Parathyroid adenoma (tissue), 2 donors: ENCODE measurements at regions not wholly inside any gene's neighbourhood (a gene's known extent, or its start where the extent isn't known, plus 50 kb on each side); places are given as distances from the start of the nearest gene placed in this dataset.
A peak's percentile ranks its signal among the peaks of the same experiment; 100 is the strongest.

ENCODE experiments used
- H2AFZ ChIP-seq: fragments of 300-600 bp; sonication (generic); one replicate; pipeline ENCODE4 v1.7.0; 2017; ENCODE audit warnings: antibody characterized with exemption, mild to moderate bottlenecking
- H3K27ac ChIP-seq: fragments of 300-600 bp; sonication (generic); one replicate; pipeline ENCODE4 v1.7.0; 2017
- H3K27me3 ChIP-seq: fragments of 300-600 bp; sonication (generic); one replicate; pipeline ENCODE4 v1.7.0; 2017; ENCODE audit warnings: low read length; ENCODE audit not compliant: control insufficient read depth, insufficient read depth
- H3K36me3 ChIP-seq: fragments of 300-600 bp; sonication (generic); one replicate; pipeline ENCODE4 v1.7.0; 2017; ENCODE audit warnings: low read length; ENCODE audit not compliant: control insufficient read depth, insufficient read depth
- H3K4me1 ChIP-seq: fragments of 300-600 bp; sonication (generic); one replicate; pipeline ENCODE4 v1.7.0; 2017; ENCODE audit warnings: control low read depth
- H3K4me2 ChIP-seq: fragments of 300-600 bp; sonication (generic); one replicate; pipeline ENCODE4 v1.7.0; 2017; ENCODE audit warnings: low read length
- H3K4me3 ChIP-seq: fragments of 300-600 bp; sonication (generic); one replicate; pipeline ENCODE4 v1.7.0; 2017; ENCODE audit warnings: low read depth, low read length
- H3K79me2 ChIP-seq: fragments of 300-600 bp; sonication (generic); one replicate; pipeline ENCODE4 v1.7.0; 2017; ENCODE audit warnings: control low read depth
- H3K9ac ChIP-seq: fragments of 300-600 bp; sonication (generic); one replicate; pipeline ENCODE4 v1.7.0; 2017; ENCODE audit warnings: mild to moderate bottlenecking
- H3K9me3 ChIP-seq: fragments of 300-600 bp; sonication (generic); one replicate; pipeline ENCODE4 v1.7.0; 2017; ENCODE audit warnings: low read length; ENCODE audit not compliant: control insufficient read depth
- TF ChIP-seq, protein P1 (sequence below): fragments of 300-600 bp; sonication (generic); IDR thresholded peaks from one replicate; pipeline ENCODE4 v1.7.0; 2017; ENCODE audit warnings: antibody characterized with exemption, mild to moderate bottlenecking
- donor health status: primary hyperparathyroidism.

DNA sequence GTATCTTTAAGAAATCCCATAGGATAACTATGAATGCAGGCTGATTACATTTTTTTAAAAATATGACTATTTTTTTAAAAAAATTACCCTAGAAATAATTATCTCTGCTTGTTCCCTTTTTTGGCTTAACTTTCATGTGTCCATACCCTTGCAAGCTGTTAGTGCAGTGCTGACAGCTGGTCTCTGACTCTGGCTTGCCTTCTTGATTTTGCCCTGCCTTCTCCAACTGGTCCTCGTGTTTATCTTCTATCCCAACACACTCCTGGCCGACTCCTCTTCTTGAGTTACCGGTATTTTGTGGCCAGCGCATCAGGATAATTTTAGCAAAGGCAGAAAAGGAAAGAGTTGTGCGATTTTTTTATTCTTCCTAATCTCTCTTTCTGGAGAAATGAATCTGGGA lies 111.7 kb upstream of the STARD3NL start:
- H3K79me2 ChIP-seq = no peaks in the 10 kb centered on the region
- H3K4me1 ChIP-seq = no peaks in the 10 kb centered on the region
- H3K4me3 ChIP-seq = no peak overlapping the region
- H2AFZ ChIP-seq = no peak overlapping the region
- H3K9ac ChIP-seq = no peak overlapping the region
- H3K27me3 ChIP-seq = no peaks in the 10 kb centered on the region
- TF ChIP-seq, protein P1, sequence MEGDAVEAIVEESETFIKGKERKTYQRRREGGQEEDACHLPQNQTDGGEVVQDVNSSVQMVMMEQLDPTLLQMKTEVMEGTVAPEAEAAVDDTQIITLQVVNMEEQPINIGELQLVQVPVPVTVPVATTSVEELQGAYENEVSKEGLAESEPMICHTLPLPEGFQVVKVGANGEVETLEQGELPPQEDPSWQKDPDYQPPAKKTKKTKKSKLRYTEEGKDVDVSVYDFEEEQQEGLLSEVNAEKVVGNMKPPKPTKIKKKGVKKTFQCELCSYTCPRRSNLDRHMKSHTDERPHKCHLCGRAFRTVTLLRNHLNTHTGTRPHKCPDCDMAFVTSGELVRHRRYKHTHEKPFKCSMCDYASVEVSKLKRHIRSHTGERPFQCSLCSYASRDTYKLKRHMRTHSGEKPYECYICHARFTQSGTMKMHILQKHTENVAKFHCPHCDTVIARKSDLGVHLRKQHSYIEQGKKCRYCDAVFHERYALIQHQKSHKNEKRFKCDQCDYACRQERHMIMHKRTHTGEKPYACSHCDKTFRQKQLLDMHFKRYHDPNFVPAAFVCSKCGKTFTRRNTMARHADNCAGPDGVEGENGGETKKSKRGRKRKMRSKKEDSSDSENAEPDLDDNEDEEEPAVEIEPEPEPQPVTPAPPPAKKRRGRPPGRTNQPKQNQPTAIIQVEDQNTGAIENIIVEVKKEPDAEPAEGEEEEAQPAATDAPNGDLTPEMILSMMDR = no peak
- no peak overlapping the region for H3K27ac ChIP-seq
- no peaks in the 10 kb centered on the region for H3K9me3 ChIP-seq
- no peak overlapping the region for H3K4me2 ChIP-seq
- H3K36me3 ChIP-seq = no peaks in the 10 kb centered on the region

DNA sequence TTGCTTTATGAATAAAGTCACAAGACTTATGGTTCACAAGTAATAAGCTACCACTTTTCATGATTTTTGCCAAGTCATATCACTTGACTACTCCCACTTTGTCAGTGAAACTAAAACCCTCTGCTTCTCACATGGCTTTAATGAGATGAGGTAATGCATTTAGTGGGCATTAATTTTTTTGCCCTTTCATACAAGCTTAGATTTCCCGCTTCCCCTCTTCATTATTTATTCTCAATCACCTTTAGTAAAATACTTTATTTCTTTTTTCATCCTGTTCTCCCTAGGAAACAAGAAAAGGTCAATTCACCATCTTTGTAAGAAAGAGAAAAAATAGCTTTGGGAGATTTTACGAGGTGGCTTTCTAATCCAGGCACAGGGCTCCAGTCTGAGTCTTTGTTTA lies 109.6 kb upstream of the STARD3NL start:
- no peaks in the 10 kb centered on the region for H3K36me3 ChIP-seq
- H3K4me1 ChIP-seq = no peaks in the 10 kb centered on the region
- no peaks in the 10 kb centered on the region for H3K9me3 ChIP-seq
- H3K27me3 ChIP-seq = no peaks in the 10 kb centered on the region
- TF ChIP-seq, protein P1 = no peak
- no peak overlapping the region for H3K4me2 ChIP-seq
- H3K27ac ChIP-seq = no peak overlapping the region
- H3K4me3 ChIP-seq = no peak overlapping the region
- H3K9ac ChIP-seq = no peak overlapping the region
- H3K79me2 ChIP-seq = no peaks in the 10 kb centered on the region
- no peak overlapping the region for H2AFZ ChIP-seq

DNA sequence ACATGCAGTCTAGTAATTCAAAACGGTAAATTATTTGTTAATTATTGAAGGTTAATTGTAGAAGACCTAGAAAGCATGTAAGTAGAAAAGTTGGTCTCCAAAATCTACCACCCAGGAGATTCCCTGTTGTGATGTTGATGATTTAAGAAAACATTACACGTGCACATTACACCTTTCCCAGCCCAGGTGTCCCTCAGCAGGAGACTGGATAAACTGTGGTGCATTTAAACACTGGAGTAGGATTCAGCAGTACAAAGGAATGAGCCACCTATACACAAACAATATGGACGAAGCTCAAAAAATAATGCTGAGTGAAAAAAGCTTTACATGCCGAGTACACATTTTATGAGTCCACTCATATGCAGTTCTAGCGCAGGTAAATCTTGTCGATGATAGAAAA lies 109.0 kb upstream of the STARD3NL start:
- no peak overlapping the region for H3K9ac ChIP-seq
- TF ChIP-seq, protein P1 = no peak
- no peaks in the 10 kb centered on the region for H3K9me3 ChIP-seq
- no peaks in the 10 kb centered on the region for H3K36me3 ChIP-seq
- H3K27me3 ChIP-seq = no peaks in the 10 kb centered on the region
- H3K27ac ChIP-seq = no peak overlapping the region
- no peak overlapping the region for H3K4me2 ChIP-seq
- no peaks in the 10 kb centered on the region for H3K4me1 ChIP-seq
- no peak overlapping the region for H3K4me3 ChIP-seq
- no peaks in the 10 kb centered on the region for H3K79me2 ChIP-seq
- no peak overlapping the region for H2AFZ ChIP-seq

DNA sequence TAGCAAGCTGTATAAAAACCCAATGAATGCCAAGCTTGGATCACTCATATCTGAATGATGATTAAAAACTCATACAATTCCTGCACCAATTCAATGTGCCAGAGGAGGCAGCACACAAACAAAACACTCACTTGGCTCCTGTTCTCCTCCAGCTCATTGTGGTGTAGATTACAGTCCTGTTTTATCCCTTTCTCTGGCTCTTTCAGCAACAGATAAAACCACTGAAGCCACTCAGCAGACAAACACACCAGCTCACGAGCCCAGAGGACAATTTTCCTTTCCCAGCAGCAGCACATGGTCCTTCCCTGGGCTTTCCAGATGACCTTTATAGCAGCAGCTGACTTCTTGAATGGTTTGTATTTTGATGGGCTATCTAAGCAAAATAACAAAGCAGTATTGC lies 107.3 kb upstream of the STARD3NL start:
- no peaks in the 10 kb centered on the region for H3K79me2 ChIP-seq

DNA sequence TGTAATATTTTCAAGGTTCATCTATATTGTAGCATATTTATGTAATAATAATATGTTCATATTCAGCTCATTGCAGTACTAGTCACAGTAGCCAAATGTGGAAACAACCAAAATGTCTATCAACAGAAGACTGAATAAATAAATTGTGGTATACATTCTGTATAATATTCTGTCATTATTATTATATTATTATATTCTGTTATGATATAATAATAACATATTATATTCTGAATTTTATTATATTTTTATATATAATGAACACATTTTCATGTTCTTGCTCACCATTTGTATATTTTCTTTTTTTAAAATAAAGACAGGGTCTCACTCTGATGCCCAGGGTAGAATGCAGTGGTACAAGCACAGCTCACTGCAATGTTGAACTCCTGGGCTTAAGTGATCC lies 91.2 kb upstream of the STARD3NL start:
- Histone ChIP-seq H3K4me3 (no peak overlapping the region), H2AFZ (no peak overlapping the region), H3K36me3 (no peaks in the 10 kb centered on the region), H3K4me2 (no peak overlapping the region), H3K79me2 (no peaks in the 10 kb centered on the region), H3K9me3 (no peaks in the 10 kb centered on the region), H3K27me3 (no peaks in the 10 kb centered on the region), H3K4me1 (no peaks in the 10 kb centered on the region), H3K9ac (no peak overlapping the region), H3K27ac (no peak overlapping the region)
- TF ChIP-seq, protein P1 = no peak

More for the DNA sequence above, 107.3 kb upstream of the STARD3NL start:
- H3K4me3 ChIP-seq = no peak overlapping the region
- H3K9ac ChIP-seq = no peak overlapping the region
- peak overlapping the region; percentile 68 for H2AFZ ChIP-seq
- H3K27me3 ChIP-seq = no peaks in the 10 kb centered on the region
- no peak overlapping the region for H3K4me2 ChIP-seq
- no peaks in the 10 kb centered on the region for H3K36me3 ChIP-seq
- H3K4me1 ChIP-seq = no peaks in the 10 kb centered on the region
- no peaks in the 10 kb centered on the region for H3K9me3 ChIP-seq
- H3K27ac ChIP-seq = no peak overlapping the region
- TF ChIP-seq, protein P1 = peak; percentile 15
